ENCODE measurements at regions not wholly inside any gene's neighbourhood (a gene's known extent, or its start where the extent isn't known, plus 50 kb on each side); places are given as distances from the start of the nearest gene placed in this dataset.

GRCh38 chr9:84061613-84062193 is 81.1 kb downstream of the RMI1 start:
- TF ChIP-seq CTCF (IDR thresholded peaks at IDR 0.05; ENCODE audit: insufficient read depth, low read depth, low read length) = no peak
- no peak for TF ChIP-seq EZH2 (IDR thresholded peaks at IDR 0.05; ENCODE audit: insufficient read depth, low read length)

Measured in astrocyte (in vitro differentiated cells and primary cell).